ENCODE measurements at regions not wholly inside any gene's neighbourhood (a gene's known extent, or its start where the extent isn't known, plus 50 kb on each side); places are given as distances from the start of the nearest gene placed in this dataset.

DNA sequence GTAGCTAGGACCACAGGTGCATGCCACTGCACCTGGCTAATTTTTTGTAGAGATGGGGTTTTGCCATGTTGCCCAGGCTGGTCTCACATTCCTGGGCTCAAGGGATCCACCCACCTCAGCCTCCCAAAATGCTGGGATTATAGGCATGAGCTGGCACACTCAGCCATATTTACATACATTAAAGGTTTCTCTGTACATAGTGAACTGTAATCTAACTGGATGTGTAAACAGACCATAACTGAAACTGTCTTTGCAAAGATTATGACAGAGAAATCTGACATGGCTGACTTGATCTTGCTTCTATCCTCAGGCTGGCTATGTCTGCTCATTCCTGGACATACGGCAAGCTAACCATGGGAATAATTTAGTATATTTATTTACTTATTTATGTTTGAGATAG lies 139.2 kb upstream of the XPO1 start:
- no peak for DNase-seq (ENCODE audit: low spot score)
- peaks cover 0 to 7% (median 2%) of the 10 kb centered on the region in 4 donors for H3K9me3 ChIP-seq (ENCODE audit: control insufficient read depth in 4 of 4, low read length in 3 of 4)
- TF ChIP-seq HNF4G (IDR thresholded peaks at IDR 0.05) (no peak), NR2F2 (IDR thresholded peaks at IDR 0.05) (no peak), SP1 (IDR thresholded peaks at IDR 0.05) (no peak), JUND (IDR thresholded peaks at IDR 0.05) (no peak), EGR1 (IDR thresholded peaks at IDR 0.05; ENCODE audit: low read depth in 2 of 2) (no peak), GABPA (IDR thresholded peaks at IDR 0.05 in 1 of 2, conservative IDR thresholded peaks at IDR 0.05 in 1 of 2) (no peak), FOXA1 (IDR thresholded peaks at IDR 0.05) (no peak), HNF4A (conservative IDR thresholded peaks at IDR 0.05) (no peak), TAF1 (conservative IDR thresholded peaks at IDR 0.05) (no peak), RAD21 (IDR thresholded peaks at IDR 0.05) (no peak)
- TF ChIP-seq, protein P1, sequence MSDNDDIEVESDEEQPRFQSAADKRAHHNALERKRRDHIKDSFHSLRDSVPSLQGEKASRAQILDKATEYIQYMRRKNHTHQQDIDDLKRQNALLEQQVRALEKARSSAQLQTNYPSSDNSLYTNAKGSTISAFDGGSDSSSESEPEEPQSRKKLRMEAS (IDR thresholded peaks at IDR 0.05), result no peak
- TF ChIP-seq, protein P2, sequence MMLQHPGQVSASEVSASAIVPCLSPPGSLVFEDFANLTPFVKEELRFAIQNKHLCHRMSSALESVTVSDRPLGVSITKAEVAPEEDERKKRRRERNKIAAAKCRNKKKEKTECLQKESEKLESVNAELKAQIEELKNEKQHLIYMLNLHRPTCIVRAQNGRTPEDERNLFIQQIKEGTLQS (IDR thresholded peaks at IDR 0.05), result no peak
- no peaks in the 10 kb centered on the region for H3K27me3 ChIP-seq (ENCODE audit: control insufficient read depth in 4 of 4, insufficient read depth in 4 of 4, low read length in 3 of 4)
- H3K4me1 ChIP-seq (ENCODE audit: control insufficient read depth in 4 of 4, insufficient read depth in 4 of 4, low read length in 3 of 4), result no peaks in the 10 kb centered on the region
- H3K27ac ChIP-seq (ENCODE audit: low read depth in 1 of 2, low read length in 2 of 2), result no peak overlapping the region
- H3K4me3 ChIP-seq (ENCODE audit: low read depth in 1 of 3, low read length in 3 of 3), result no peak overlapping the region
- H3K36me3 ChIP-seq (ENCODE audit: control insufficient read depth in 4 of 4, insufficient read depth in 3 of 4, low read depth in 1 of 4, low read length in 3 of 4), result no peaks in the 10 kb centered on the region
- 99% methylated on average over 1 of the region's 1 CpG for WGBS
- no peak overlapping the region for H3K9ac ChIP-seq (ENCODE audit: low read depth in 1 of 2, low read length in 2 of 2)

DNA sequence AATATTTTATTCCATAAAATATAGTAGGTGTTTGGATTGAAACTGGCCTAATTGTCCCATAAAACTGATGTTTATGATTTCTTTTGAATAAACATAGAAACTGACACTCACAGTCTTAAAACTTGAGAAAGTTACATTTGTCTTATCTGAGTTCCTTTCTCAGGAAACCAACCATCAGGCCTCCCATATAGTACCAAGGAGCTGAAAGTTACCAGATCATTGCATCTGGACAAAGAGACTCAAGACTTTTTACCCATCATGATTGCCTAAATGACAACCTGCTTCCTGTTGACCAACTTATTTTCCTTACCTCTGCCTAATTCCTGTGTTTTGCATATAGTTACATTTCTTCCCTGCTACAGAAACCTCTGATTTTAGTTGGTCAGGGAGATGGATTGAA lies 137.0 kb upstream of the XPO1 start:
- DNase-seq (ENCODE audit: low spot score), result no peak
- TF ChIP-seq, protein P1 (IDR thresholded peaks at IDR 0.05), result no peak
- no peak for TF ChIP-seq JUND (IDR thresholded peaks at IDR 0.05)
- TF ChIP-seq HNF4G (IDR thresholded peaks at IDR 0.05), result no peak
- no peak for TF ChIP-seq GABPA (IDR thresholded peaks at IDR 0.05 in 1 of 2, conservative IDR thresholded peaks at IDR 0.05 in 1 of 2)
- TF ChIP-seq, protein P2 (IDR thresholded peaks at IDR 0.05), result no peak
- no peak for TF ChIP-seq TAF1 (conservative IDR thresholded peaks at IDR 0.05)
- no peak for TF ChIP-seq SP1 (IDR thresholded peaks at IDR 0.05)
- TF ChIP-seq NR2F2 (IDR thresholded peaks at IDR 0.05), result no peak
- TF ChIP-seq, protein P3, sequence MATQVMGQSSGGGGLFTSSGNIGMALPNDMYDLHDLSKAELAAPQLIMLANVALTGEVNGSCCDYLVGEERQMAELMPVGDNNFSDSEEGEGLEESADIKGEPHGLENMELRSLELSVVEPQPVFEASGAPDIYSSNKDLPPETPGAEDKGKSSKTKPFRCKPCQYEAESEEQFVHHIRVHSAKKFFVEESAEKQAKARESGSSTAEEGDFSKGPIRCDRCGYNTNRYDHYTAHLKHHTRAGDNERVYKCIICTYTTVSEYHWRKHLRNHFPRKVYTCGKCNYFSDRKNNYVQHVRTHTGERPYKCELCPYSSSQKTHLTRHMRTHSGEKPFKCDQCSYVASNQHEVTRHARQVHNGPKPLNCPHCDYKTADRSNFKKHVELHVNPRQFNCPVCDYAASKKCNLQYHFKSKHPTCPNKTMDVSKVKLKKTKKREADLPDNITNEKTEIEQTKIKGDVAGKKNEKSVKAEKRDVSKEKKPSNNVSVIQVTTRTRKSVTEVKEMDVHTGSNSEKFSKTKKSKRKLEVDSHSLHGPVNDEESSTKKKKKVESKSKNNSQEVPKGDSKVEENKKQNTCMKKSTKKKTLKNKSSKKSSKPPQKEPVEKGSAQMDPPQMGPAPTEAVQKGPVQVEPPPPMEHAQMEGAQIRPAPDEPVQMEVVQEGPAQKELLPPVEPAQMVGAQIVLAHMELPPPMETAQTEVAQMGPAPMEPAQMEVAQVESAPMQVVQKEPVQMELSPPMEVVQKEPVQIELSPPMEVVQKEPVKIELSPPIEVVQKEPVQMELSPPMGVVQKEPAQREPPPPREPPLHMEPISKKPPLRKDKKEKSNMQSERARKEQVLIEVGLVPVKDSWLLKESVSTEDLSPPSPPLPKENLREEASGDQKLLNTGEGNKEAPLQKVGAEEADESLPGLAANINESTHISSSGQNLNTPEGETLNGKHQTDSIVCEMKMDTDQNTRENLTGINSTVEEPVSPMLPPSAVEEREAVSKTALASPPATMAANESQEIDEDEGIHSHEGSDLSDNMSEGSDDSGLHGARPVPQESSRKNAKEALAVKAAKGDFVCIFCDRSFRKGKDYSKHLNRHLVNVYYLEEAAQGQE (IDR thresholded peaks at IDR 0.05), result no peak
- no peak for TF ChIP-seq RAD21 (IDR thresholded peaks at IDR 0.05)
- TF ChIP-seq, protein P4, sequence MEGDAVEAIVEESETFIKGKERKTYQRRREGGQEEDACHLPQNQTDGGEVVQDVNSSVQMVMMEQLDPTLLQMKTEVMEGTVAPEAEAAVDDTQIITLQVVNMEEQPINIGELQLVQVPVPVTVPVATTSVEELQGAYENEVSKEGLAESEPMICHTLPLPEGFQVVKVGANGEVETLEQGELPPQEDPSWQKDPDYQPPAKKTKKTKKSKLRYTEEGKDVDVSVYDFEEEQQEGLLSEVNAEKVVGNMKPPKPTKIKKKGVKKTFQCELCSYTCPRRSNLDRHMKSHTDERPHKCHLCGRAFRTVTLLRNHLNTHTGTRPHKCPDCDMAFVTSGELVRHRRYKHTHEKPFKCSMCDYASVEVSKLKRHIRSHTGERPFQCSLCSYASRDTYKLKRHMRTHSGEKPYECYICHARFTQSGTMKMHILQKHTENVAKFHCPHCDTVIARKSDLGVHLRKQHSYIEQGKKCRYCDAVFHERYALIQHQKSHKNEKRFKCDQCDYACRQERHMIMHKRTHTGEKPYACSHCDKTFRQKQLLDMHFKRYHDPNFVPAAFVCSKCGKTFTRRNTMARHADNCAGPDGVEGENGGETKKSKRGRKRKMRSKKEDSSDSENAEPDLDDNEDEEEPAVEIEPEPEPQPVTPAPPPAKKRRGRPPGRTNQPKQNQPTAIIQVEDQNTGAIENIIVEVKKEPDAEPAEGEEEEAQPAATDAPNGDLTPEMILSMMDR (IDR thresholded peaks at IDR 0.05; ENCODE audit: low read depth, low read length, missing input control), result no peak
- no peak for TF ChIP-seq EGR1 (IDR thresholded peaks at IDR 0.05; ENCODE audit: low read depth in 2 of 2)

More for the DNA sequence above, 137.0 kb upstream of the XPO1 start:
- Histone ChIP-seq H3K36me3 (ENCODE audit: control insufficient read depth in 4 of 4, insufficient read depth in 3 of 4, low read depth in 1 of 4, low read length in 3 of 4) (no peaks in the 10 kb centered on the region), H3K27ac (ENCODE audit: low read depth in 1 of 2, low read length in 2 of 2) (no peak overlapping the region), H3K4me3 (ENCODE audit: low read depth in 1 of 3, low read length in 3 of 3) (no peak overlapping the region), H3K27me3 (ENCODE audit: control insufficient read depth in 4 of 4, insufficient read depth in 4 of 4, low read length in 3 of 4) (no peaks in the 10 kb centered on the region), H3K9ac (ENCODE audit: low read depth in 1 of 2, low read length in 2 of 2) (no peak overlapping the region), H3K9me3 (ENCODE audit: control insufficient read depth in 4 of 4, low read length in 3 of 4) (peaks cover 0 to 7% (median 2%) of the 10 kb centered on the region in 4 donors), H3K4me1 (ENCODE audit: control insufficient read depth in 4 of 4, insufficient read depth in 4 of 4, low read length in 3 of 4) (peaks cover 0 to 14% (median 11%) of the 10 kb centered on the region in 4 donors)

Measured in liver (tissue), 8 donors.